SK-N-SH treated with all-trans-retinoic acid at 6 μM for 48 hours (cell line): ENCODE measurements at regions not wholly inside any gene's neighbourhood (a gene's known extent, or its start where the extent isn't known, plus 50 kb on each side); places are given as distances from the start of the nearest gene placed in this dataset.

ENCODE experiments used
- ARNTL ChIP-seq: fragments of 450-650 bp; formaldehyde crosslinking; IDR thresholded peaks from 2 replicates; pipeline ENCODE4 v1.5.0; 2020; ENCODE audit warnings: low read depth, mild to moderate bottlenecking, moderate library complexity, borderline replicate concordance
- CSRNP3 ChIP-seq: fragments of 250-450 bp; sonication (Bioruptor Pico); IDR thresholded peaks from 2 replicates; pipeline ENCODE4 v1.5.1; 2021; ENCODE audit warnings: mild to moderate bottlenecking, moderate library complexity
- ISL1 ChIP-seq: fragments of 250-450 bp; sonication (Bioruptor Pico); IDR thresholded peaks from 2 replicates; pipeline ENCODE4 v2.1.2; 2022; ENCODE audit warnings: mild to moderate bottlenecking, moderate library complexity
- PATZ1 ChIP-seq: fragments of 250-450 bp; sonication (Bioruptor Pico); IDR thresholded peaks from 2 replicates; pipeline ENCODE4 v1.8.0; 2020; ENCODE audit warnings: mild to moderate bottlenecking, moderate library complexity, borderline replicate concordance
- PPARA ChIP-seq: fragments of 250-450 bp; sonication (Bioruptor Pico); IDR thresholded peaks from 2 replicates; pipeline ENCODE4 v1.5.0; 2020; ENCODE audit warnings: mild to moderate bottlenecking, borderline replicate concordance
- RARB ChIP-seq: fragments of 250-450 bp; sonication (Bioruptor Pico); IDR thresholded peaks from 2 replicates; pipeline ENCODE4 v1.8.0; 2021; ENCODE audit warnings: mild to moderate bottlenecking, moderate library complexity
- SNAI2 ChIP-seq: fragments of 250-450 bp; sonication (Bioruptor Pico); IDR thresholded peaks from 2 replicates; pipeline ENCODE4 v1.5.0; 2020; ENCODE audit warnings: mild to moderate bottlenecking, moderate library complexity
- TCF4 ChIP-seq: fragments of 250-450 bp; sonication (Bioruptor Pico); IDR thresholded peaks from 2 replicates; pipeline ENCODE4 v1.8.0; 2021; ENCODE audit warnings: mild to moderate bottlenecking, moderate library complexity, borderline replicate concordance
- ZC3H10 ChIP-seq: fragments of 250-450 bp; sonication (Bioruptor Pico); IDR thresholded peaks from 2 replicates; pipeline ENCODE4 v1.5.1; 2021; ENCODE audit warnings: mild to moderate bottlenecking, moderate library complexity
- ZFP3 ChIP-seq: fragments of 250-450 bp; sonication (Bioruptor Pico); IDR thresholded peaks from 2 replicates; pipeline ENCODE4 v1.5.0; 2020; ENCODE audit warnings: mild to moderate bottlenecking, moderate library complexity
- ZFP30 ChIP-seq: fragments of 450-650 bp; formaldehyde crosslinking; IDR thresholded peaks from 2 replicates; pipeline ENCODE4 v1.5.0; 2022; ENCODE audit warnings: mild to moderate bottlenecking, moderate library complexity
- ZNF8 ChIP-seq: fragments of 450-650 bp; formaldehyde crosslinking; IDR thresholded peaks from 2 replicates; pipeline ENCODE4 v1.5.0; 2020; ENCODE audit warnings: mild to moderate bottlenecking, moderate library complexity

GRCh38 chr2:236748385-236748784 lies 178.8 kb downstream of the ACKR3 start:
- no peak for TF ChIP-seq TCF4 (CRISPR knock-in tag)
- TF ChIP-seq PATZ1 (CRISPR knock-in tag), result no peak
- no peak for TF ChIP-seq ZNF8
- TF ChIP-seq PPARA (CRISPR knock-in tag), result no peak
- TF ChIP-seq ARNTL (CRISPR knock-in tag), result no peak
- no peak for TF ChIP-seq ZC3H10 (CRISPR knock-in tag)
- no peak for TF ChIP-seq SNAI2 (CRISPR knock-in tag)
- TF ChIP-seq ISL1, result no peak
- no peak for TF ChIP-seq RARB (CRISPR knock-in tag)
- TF ChIP-seq ZFP30 (CRISPR knock-in tag), result no peak
- no peak for TF ChIP-seq ZFP3 (CRISPR knock-in tag)
- TF ChIP-seq CSRNP3 (CRISPR knock-in tag), result no peak
